GM18907 (cell line): ENCODE measurements at regions not wholly inside any gene's neighbourhood (a gene's known extent, or its start where the extent isn't known, plus 50 kb on each side); places are given as distances from the start of the nearest gene placed in this dataset.

Source experiments
- ATAC-seq: cut with Tn5 transposase; IDR thresholded peaks from one replicate; pipeline ENCODE4 v1.9.1; 2021; ENCODE audit warnings: mild to moderate bottlenecking, moderate library complexity; ENCODE audit not compliant: unreplicated experiment

DNA sequence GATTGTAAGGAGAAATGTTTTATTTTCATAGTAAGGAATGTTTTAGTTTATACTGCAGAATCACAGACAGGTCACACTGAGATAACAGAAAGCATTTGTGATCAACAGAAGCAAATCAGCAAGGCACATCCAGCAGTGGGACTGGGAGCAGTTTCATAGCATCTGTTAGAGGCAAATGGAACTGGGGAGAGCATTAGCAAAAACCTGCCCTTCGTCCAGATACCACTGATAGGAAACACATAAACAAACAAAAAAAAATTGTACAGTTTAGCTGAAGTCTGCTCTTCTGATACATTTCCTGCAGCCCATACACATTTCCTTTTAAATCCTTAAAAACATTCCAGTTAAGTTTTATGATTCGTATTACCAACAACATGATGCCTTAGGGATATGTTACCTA is 374.3 kb downstream of the PCDH7 start:
- no peak for ATAC-seq

- no peak for ATAC-seq
Measured at GRCh38 chr4:31097999-31098398, 377.8 kb downstream of the PCDH7 start.

DNA sequence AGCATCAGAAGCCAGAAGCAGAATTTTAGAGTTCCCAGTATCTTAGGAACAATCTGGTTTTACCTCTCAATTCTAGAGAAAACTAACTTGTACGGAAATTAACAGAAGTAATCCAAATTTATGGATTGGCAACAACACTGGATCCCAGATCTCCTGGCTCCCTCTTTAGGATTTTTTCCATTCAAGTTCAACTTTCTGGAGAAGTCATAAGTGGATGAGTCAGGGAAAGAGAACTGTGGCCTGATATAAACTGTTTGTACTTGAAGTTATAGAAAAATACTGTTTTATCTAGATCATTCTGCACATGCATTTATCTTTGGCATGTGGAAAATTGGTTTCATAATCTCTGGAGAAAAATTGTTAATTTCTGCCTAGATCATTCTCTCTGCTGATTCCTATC is 380.4 kb downstream of the PCDH7 start:
- no peak for ATAC-seq

DNA sequence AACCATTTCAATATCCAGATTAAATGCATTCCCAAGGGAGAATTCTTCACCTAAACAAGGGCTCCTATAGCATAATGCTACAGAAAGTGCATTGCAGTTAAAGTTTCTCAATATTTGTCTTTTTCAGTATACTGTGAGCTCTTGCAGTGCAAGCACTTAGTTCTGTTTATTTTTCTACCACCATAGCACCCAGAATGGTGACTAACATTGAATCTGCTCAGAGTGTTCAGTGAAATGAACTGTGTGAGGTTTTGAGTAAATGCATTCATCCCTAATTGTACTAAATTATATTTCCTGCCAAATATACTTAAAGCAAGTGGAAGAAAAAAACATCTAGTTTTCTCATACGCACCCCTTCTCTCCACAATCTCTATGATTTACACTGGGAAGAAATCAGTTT is 383.9 kb downstream of the PCDH7 start:
- ATAC-seq, result no peak

DNA sequence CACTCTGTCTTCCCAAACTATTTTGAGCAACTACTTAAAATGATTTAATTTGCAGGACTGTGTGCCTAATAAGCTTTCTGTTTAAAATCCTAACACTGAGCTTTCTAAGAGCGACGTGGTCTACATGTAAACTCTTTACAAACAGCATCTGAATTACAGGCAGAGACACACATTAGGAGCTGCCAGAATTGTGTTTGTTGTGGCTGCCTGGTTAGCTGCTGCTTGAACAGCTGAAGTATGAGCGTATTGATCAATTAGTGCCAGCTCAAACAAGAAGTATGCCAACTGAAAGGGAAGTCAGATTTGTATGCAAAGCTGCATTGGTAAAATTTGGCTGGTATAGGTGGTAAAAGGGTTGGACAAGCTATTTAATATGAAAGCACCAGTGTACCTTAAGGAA is 384.4 kb downstream of the PCDH7 start:
- ATAC-seq, result no peak

DNA sequence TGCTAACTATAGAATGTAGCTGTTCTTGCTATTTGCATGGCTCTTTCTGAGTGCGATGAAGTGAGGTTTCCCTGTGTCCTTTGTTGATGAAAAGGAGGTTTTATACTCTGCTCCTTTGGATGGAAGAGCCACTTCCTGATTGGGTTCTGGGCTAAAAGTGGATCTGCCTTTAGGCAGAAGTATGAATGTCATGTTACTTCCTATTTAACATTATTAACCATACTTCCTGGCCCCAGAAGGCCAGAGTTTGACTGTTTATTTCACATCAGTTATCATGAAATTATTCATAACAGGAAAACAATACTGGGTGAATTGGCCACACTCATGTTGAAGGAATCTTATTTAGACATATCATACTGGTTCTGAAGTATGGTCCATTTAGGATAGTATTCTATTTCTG is 386.2 kb downstream of the PCDH7 start:
- no peak for ATAC-seq

- ATAC-seq, result no peak
Measured at GRCh38 chr4:31107362-31107761, 387.2 kb downstream of the PCDH7 start.

- no peak for ATAC-seq
Measured at GRCh38 chr4:31108762-31109161, 388.6 kb downstream of the PCDH7 start.

DNA sequence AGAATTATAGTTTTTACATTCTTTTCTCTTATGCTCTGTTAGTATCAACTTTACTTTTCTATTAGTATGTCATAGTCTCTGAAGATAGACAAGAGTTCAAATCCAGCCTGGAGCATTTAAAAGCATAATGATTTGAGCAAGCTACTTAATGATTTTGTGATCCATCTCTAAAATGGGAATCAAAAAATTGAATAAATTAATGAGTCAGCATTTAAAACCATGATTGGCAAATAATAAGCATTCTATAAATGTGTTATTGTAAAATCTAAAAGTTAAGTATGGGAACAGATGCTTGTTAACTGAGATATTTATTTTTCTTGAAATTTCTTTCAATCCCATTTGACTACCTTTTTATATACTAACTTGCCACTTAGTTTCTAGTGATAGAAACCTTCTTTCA is 391.6 kb downstream of the PCDH7 start:
- ATAC-seq, result no peak

- ATAC-seq, result no peak
Measured at GRCh38 chr4:31114816-31115215, 394.6 kb downstream of the PCDH7 start.

DNA sequence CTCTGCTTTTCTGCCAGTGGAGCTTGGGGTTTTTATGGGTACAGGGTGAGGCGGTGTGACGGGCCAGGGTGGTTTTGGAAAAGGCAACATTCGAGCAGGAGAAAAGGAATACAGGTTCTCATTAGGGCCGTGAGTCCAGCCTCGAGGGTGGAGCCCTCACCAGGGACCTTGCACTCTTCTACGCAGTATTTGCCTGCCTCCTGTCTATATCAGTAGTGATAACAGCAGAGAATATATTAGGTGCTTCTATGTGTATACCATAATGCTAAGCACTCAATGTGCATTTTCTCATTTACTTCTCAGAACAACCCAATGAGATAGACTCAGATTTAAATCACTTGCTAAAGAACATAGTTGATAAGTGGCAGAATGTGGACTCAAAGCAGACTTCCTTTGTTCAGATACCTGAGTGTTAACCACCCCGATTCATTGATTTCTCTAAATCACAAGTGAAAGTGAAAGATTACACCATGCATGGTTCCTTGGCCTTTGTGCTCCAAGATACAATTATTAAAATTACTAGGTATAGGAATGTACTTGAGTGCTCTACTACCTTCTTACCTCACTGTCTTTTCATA is 403.9 kb downstream of the PCDH7 start:
- no peak for ATAC-seq

DNA sequence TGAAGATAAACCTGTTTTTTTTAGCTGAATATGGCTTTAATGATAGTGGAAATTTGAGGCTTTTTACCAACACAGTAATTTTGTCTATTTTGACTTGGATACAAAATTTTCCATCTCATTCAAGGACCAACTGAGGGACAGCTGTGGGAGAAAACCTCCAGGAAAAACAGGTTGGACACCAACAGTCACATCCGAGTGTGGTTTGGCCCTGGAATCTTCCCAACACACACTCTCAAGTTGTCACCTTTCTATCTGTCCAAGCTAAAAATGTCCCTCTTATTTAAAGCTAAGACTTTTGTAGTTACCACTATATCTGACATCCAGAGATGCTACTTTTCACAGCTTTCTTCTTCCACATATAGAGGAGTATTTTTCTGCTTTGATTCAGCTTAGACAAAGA is 404.9 kb downstream of the PCDH7 start:
- no peak for ATAC-seq

DNA sequence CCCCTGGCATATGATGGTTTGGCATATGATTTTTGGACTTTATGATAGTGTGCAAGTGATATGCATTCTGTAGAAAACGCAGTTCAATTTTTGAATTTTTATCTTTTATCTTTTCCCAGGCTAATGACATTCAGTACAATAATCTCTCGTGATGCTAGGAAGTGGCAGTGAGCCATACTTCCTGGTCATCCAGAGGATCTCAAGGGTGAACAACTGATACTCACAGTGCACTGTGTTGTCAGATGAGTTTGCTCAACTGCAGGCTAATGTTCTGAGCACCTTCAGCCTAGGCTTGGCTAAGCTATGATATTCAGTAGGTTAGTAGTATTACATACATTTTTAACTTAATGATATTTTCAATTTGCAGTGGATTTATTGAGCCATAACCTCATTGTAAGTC is 405.3 kb downstream of the PCDH7 start:
- no peak for ATAC-seq

GRCh38 chr4:31126881-31127398 is 406.8 kb downstream of the PCDH7 start:
- ATAC-seq, result no peak

- no peak for ATAC-seq
Measured at GRCh38 chr4:31130930-31131329, 410.8 kb downstream of the PCDH7 start.

DNA sequence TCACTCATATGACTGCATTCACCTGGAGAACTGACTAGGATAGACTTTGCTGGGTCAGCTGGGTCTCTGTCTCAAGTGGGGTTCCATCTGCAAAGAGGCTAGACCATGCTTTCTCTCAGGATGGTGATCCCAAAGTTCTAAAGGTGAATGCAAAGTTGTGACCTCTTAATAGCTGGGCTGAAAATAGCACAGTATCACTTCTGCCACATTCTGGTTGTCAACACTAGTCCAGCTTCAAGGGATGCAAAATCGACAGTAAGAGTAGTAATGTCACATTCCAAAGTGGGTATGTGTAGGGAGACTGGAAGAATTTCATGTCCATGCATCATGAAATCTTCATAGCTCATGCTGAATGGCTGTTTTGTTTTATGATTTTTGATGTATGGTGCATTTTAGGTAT is 414.6 kb downstream of the PCDH7 start:
- no peak for ATAC-seq

- ATAC-seq, result no peak
Measured at GRCh38 chr4:31139767-31140166, 419.6 kb downstream of the PCDH7 start.

DNA sequence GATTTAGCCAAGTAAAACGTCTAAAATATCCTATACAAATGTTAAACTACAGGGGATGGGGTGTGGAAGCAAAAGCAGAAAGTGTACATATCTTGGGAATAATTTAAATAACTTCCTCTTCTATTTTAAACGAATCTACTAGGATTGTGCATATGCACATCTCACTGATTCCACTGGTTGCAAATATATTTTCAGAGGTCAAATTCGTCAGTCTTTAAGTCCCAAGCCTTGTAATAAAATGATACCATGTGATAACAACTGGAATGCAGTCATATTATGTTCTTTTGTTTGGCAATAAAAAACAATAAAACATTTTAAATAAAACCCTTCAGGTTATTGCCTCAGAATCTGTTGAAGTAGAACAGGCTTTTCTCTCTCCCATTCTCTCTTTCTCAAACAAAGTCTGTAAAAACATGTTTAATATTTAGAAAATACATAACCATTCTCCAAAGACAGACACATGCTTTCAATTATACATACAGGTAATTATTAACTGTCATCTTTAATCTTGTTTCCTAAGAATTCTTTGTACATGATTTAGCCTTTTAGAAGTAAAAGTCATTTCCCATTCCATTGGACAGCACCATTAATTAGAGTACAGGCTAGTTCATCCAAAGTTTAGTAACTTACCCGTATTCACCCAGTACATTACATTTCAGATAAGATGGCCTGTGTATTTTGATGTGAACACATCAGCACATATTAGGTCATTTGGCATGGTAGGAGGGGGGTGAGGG is 421.1 kb downstream of the PCDH7 start:
- ATAC-seq, result no peak

GRCh38 chr4:31141832-31142142 is 421.6 kb downstream of the PCDH7 start:
- no peak for ATAC-seq

- ATAC-seq, result no peak
Measured at GRCh38 chr4:31146366-31146765, 426.2 kb downstream of the PCDH7 start.

DNA sequence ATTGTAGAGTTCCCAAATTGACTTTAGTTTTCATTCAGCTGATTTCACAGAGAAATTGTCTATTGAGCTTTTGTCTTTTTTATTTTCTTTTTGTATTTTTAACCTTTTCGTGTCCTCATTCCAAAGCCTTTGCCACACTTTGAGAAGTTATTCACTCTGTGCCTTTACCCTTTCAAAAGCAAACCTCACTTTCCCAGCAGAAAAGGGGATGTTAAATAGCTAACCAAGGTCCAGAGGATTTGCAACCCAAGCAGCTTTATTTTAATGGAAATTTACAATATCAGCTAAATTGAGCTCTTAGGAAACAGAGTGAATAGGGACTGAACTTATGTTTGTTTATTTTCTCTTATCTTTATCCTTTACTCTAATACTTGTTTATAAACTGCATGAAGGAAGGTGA is 428.8 kb downstream of the PCDH7 start:
- ATAC-seq, result no peak

DNA sequence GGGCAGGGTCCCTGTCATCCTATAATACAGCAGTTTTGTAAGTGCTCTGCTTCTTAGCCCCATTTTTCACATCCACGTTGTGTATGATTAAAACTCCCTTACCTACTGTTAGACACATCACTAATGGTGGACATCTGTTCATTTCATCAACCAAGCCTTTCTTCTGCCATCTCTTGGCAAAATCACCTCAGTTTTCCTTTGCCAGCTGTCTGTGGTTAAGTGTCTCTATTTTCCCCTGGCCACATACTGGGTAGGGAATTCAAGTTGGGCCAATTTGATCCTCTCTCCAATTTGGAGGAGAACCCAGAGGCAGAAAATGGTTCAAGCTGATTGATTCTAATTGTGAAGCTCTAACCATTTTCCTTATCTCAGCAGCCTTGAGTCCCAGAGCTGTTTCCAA is 436.1 kb downstream of the PCDH7 start:
- ATAC-seq, result no peak

DNA sequence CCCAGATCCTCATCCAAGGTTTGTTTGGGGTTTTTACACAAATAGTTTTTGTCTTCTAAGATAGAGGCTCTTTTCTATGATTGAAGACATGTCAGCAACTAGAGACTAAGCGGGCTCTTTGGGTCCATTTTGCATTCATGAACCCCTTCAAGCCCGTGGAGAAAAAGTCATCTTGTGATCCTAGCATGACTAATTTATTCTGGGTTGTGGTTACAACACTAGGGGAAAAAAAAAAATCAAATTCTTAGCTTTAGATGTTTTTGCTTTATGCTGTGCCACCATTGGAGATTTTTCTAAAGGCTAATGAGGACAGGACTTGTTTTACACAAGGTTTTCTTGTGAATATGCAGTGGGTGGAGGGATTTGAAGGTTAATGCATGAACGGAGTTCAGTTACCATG is 440.0 kb downstream of the PCDH7 start:
- no peak for ATAC-seq
